Loucy (cell line): ENCODE measurements at regions not wholly inside any gene's neighbourhood (a gene's known extent, or its start where the extent isn't known, plus 50 kb on each side); places are given as distances from the start of the nearest gene placed in this dataset.

Experiments
- H2AFZ ChIP-seq: fragments of 200-600 bp; sonication (generic); 2 replicates; pipeline ENCODE4 v1.6.0; 2016; ENCODE audit warnings: antibody characterized with exemption, mild to moderate bottlenecking, low read length, moderate library complexity
- H3F3A ChIP-seq: fragments of 200-600 bp; 2 replicates; pipeline ENCODE4 v1.6.0; 2016; ENCODE audit warnings: antibody characterized with exemption, low read depth, mild to moderate bottlenecking
- H3K27me3 ChIP-seq: fragments of 200-600 bp; sonication (generic); 2 replicates; pipeline ENCODE4 v1.6.1; 2014; ENCODE audit warnings: low read length, mild to moderate bottlenecking; ENCODE audit not compliant: insufficient read depth, poor library complexity, severe bottlenecking
- H3K36me3 ChIP-seq: fragments of 200-600 bp; sonication (generic); 2 replicates; pipeline ENCODE4 v1.6.1; 2016; ENCODE audit warnings: low read length; ENCODE audit not compliant: insufficient read depth
- H3K4me1 ChIP-seq: fragments of 200-600 bp; sonication (generic); 2 replicates; pipeline ENCODE4 v1.5.1; 2014; ENCODE audit warnings: low read length, mild to moderate bottlenecking; ENCODE audit not compliant: insufficient read depth, poor library complexity, severe bottlenecking
- H3K4me2 ChIP-seq: fragments of 200-600 bp; sonication (generic); 2 replicates; pipeline ENCODE4 v1.6.0; 2014; ENCODE audit warnings: antibody characterized with exemption, low read length, low read depth, mild to moderate bottlenecking; ENCODE audit not compliant: poor library complexity, severe bottlenecking
- H3K4me3 ChIP-seq: fragments of 200-600 bp; sonication (generic); 2 replicates; pipeline ENCODE4 v1.5.1; 2014; ENCODE audit warnings: low read length, mild to moderate bottlenecking, mixed read lengths; ENCODE audit not compliant: poor library complexity, severe bottlenecking
- H3K79me2 ChIP-seq: fragments of 200-600 bp; sonication (generic); 2 replicates; pipeline ENCODE4 v1.6.1; 2014; ENCODE audit warnings: low read length; ENCODE audit not compliant: insufficient read depth
- H3K9ac ChIP-seq: fragments of 200-600 bp; sonication (generic); 2 replicates; pipeline ENCODE4 v1.6.0; 2014; ENCODE audit warnings: mild to moderate bottlenecking, low read depth, low read length, moderate library complexity; ENCODE audit not compliant: poor library complexity, severe bottlenecking
- H3K9me2 ChIP-seq: fragments of 200-600 bp; sonication (generic); replicated peaks from 2 replicates; pipeline ENCODE4 v1.6.1; 2016; ENCODE audit warnings: low read depth, low read length, mixed read lengths
- H3K9me3 ChIP-seq: fragments of 200-600 bp; sonication (generic); 2 replicates; pipeline ENCODE4 v1.6.1; 2014; ENCODE audit warnings: mild to moderate bottlenecking, antibody characterized with exemption, low read length, low read depth; ENCODE audit not compliant: insufficient read depth
- H4K20me1 ChIP-seq: fragments of 200-600 bp; sonication (generic); 2 replicates; pipeline ENCODE4 v1.6.0; 2014; ENCODE audit warnings: antibody characterized with exemption, low read length, mild to moderate bottlenecking; ENCODE audit not compliant: insufficient read depth, poor library complexity, severe bottlenecking
- EZH2phosphoT487 ChIP-seq: fragments of 200-600 bp; IDR thresholded peaks from 2 replicates; pipeline ENCODE4 v1.6.1; 2018; ENCODE audit warnings: antibody characterized with exemption, mild to moderate bottlenecking, moderate library complexity, borderline replicate concordance
- TF ChIP-seq, protein P1 (sequence below): fragments of 200-600 bp; sonication (generic); conservative IDR thresholded peaks from 2 replicates; pipeline ENCODE4 v1.5.1; 2014; ENCODE audit warnings: mild to moderate bottlenecking, antibody characterized with exemption, low read length

DNA sequence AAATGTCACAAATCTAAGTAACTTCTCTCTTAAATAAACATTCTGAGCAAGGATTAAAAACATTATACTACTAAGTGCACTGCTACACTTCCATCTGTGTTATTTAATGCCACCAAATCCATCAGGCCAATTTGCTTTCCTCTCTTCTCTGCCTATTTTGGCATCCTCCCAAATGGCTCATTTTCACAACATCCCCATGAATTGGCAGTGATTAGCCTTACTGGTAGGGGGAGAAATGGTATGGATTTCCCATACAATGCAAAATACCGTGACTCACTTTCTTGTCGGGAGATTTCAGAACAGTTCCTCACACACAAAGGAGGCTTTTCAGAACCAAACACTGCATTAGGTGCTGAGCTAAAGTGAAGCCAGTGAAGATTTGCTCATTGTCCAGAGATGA is 195.7 kb downstream of the MIS18A start:
- H3K36me3 ChIP-seq = no peaks in the 10 kb centered on the region
- H3K4me2 ChIP-seq = no peak overlapping the region
- no peak overlapping the region for H3K4me3 ChIP-seq
- H2AFZ ChIP-seq = no peak overlapping the region
- H3K4me1 ChIP-seq = no peaks in the 10 kb centered on the region
- no peaks in the 10 kb centered on the region for H3K9me3 ChIP-seq
- no peaks in the 10 kb centered on the region for H3F3A ChIP-seq
- H3K27me3 ChIP-seq = no peaks in the 10 kb centered on the region
- H4K20me1 ChIP-seq = no peaks in the 10 kb centered on the region
- TF ChIP-seq, protein P1, sequence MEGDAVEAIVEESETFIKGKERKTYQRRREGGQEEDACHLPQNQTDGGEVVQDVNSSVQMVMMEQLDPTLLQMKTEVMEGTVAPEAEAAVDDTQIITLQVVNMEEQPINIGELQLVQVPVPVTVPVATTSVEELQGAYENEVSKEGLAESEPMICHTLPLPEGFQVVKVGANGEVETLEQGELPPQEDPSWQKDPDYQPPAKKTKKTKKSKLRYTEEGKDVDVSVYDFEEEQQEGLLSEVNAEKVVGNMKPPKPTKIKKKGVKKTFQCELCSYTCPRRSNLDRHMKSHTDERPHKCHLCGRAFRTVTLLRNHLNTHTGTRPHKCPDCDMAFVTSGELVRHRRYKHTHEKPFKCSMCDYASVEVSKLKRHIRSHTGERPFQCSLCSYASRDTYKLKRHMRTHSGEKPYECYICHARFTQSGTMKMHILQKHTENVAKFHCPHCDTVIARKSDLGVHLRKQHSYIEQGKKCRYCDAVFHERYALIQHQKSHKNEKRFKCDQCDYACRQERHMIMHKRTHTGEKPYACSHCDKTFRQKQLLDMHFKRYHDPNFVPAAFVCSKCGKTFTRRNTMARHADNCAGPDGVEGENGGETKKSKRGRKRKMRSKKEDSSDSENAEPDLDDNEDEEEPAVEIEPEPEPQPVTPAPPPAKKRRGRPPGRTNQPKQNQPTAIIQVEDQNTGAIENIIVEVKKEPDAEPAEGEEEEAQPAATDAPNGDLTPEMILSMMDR = no peak
- TF ChIP-seq EZH2phosphoT487 = no peak
- no peaks in the 10 kb centered on the region for H3K9me2 ChIP-seq
- no peaks in the 10 kb centered on the region for H3K79me2 ChIP-seq
- no peak overlapping the region for H3K9ac ChIP-seq

DNA sequence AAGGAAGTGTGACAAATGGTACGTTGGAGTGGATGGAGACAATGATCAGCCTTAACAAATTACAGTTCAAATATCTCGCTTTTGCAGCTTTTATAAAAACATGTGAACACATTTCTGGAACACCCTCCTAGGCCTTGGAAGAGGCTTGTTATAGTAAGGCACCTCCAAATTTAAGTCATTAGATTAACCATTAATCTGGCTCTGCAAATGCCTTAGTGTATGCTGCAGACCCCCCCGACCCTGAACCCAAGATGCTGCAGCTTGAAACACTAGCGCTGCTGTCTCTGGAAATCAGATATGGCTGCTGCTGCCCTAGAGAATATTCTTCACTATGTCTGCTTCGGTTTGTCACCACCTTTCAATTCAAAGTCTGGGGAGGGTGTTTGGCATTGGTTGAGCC is 196.4 kb downstream of the MIS18A start:
- Histone ChIP-seq H3K27me3 (no peaks in the 10 kb centered on the region), H3K9ac (no peak overlapping the region), H3K36me3 (no peaks in the 10 kb centered on the region), H3K9me2 (no peaks in the 10 kb centered on the region), H3K4me2 (no peak overlapping the region), H3F3A (no peaks in the 10 kb centered on the region), H3K4me3 (no peak overlapping the region), H3K9me3 (no peaks in the 10 kb centered on the region), H3K4me1 (no peaks in the 10 kb centered on the region), H2AFZ (no peak overlapping the region), H3K79me2 (no peaks in the 10 kb centered on the region), H4K20me1 (no peaks in the 10 kb centered on the region)
- no peak for TF ChIP-seq EZH2phosphoT487
- TF ChIP-seq, protein P1 = no peak

- Histone ChIP-seq H3K4me1 (no peaks in the 10 kb centered on the region), H3K9me3 (peaks cover 2% of the 10 kb centered on the region; the same call in 1 of the 2 replicates), H3F3A (no peaks in the 10 kb centered on the region), H2AFZ (no peak overlapping the region), H3K27me3 (no peaks in the 10 kb centered on the region), H3K36me3 (no peaks in the 10 kb centered on the region), H3K79me2 (no peaks in the 10 kb centered on the region), H4K20me1 (no peaks in the 10 kb centered on the region), H3K9ac (no peak overlapping the region), H3K9me2 (no peaks in the 10 kb centered on the region), H3K4me3 (no peak overlapping the region), H3K4me2 (no peak overlapping the region)
- TF ChIP-seq, protein P1 = no peak
Measured at GRCh38 chr21:32073593-32073992, 200.8 kb downstream of the HUNK start.
